ENCODE measurements at regions not wholly inside any gene's neighbourhood (a gene's known extent, or its start where the extent isn't known, plus 50 kb on each side); places are given as distances from the start of the nearest gene placed in this dataset.

DNA sequence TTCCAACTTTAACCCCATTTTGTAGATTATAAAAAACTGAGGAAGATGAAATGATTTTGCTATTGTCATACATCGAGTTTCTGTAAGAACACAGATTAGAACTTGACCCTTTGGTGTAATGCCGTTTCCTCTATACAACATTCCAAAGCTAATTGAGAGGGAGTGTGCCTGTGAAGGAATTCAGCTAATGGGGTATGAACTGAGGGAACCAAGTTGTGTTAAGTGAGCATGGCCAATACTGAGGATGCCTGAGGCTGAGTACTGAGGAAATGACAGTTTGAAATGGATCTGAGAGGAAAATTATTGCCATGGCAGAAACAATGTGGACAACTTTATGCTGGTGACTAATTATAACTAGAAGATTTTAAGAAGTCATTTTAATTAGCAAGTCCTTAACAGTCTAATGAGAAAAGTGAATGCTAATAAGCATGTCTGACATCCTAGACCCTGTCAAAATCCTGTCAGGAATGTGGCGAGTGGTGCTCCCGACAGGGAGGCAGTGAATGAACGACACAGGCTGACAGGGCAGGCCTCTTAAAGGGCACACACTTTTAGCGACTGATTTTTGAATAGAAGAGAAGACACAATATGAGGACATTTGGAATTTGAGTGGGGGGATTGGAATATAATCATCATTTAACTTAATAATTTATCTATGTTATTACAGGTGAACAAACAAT lies 262.5 kb downstream of the HLX start:
- H3K9me3 ChIP-seq, result no peaks in the 10 kb centered on the region
- H3K4me3 ChIP-seq, result no peak overlapping the region
- no peak overlapping the region for H3K27ac ChIP-seq
- 21 to 35% (median 24%) methylated on average over 6 of the region's 6 CpGs for WGBS, 3 donors
- no peaks in the 10 kb centered on the region for H3K27me3 ChIP-seq
- TF ChIP-seq EP300 (IDR thresholded peaks at IDR 0.05) (no peak), POLR2A (IDR thresholded peaks at IDR 0.05) (no peak)
- TF ChIP-seq, protein P1, sequence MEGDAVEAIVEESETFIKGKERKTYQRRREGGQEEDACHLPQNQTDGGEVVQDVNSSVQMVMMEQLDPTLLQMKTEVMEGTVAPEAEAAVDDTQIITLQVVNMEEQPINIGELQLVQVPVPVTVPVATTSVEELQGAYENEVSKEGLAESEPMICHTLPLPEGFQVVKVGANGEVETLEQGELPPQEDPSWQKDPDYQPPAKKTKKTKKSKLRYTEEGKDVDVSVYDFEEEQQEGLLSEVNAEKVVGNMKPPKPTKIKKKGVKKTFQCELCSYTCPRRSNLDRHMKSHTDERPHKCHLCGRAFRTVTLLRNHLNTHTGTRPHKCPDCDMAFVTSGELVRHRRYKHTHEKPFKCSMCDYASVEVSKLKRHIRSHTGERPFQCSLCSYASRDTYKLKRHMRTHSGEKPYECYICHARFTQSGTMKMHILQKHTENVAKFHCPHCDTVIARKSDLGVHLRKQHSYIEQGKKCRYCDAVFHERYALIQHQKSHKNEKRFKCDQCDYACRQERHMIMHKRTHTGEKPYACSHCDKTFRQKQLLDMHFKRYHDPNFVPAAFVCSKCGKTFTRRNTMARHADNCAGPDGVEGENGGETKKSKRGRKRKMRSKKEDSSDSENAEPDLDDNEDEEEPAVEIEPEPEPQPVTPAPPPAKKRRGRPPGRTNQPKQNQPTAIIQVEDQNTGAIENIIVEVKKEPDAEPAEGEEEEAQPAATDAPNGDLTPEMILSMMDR (IDR thresholded peaks at IDR 0.05), result no peak
- no peaks in the 10 kb centered on the region for H3K36me3 ChIP-seq
- intact Hi-C loops (cut with DNase I), result no loop called here
- H3K4me1 ChIP-seq (ENCODE audit: insufficient read depth), result no peaks in the 10 kb centered on the region
- DNase-seq, result no peak

DNA sequence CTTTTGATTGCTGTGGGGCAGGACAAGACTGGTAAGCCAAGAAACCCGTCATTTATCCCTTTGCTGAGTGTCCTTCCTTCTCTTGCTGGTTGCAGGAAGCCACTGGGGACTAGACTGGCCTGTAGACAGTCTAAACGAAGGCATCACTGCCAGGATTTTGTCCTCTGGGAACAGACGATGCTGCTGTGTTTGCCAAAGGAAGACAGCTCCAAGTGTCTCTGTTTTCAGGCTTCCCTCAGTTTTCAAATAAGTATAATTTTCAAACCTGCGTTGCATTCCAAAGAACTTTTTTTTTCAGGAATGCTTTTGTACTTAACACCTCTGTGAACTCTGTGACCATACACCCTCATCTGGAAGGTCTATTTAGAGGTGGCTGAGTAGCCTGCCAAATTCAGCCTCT lies 269.4 kb downstream of the HLX start:
- Histone ChIP-seq H3K9me3 (no peaks in the 10 kb centered on the region), H3K27ac (no peak overlapping the region), H3K27me3 (no peaks in the 10 kb centered on the region), H3K4me1 (ENCODE audit: insufficient read depth) (no peaks in the 10 kb centered on the region), H3K36me3 (no peaks in the 10 kb centered on the region), H3K4me3 (no peak overlapping the region)
- no peak for TF ChIP-seq EP300 (IDR thresholded peaks at IDR 0.05)
- TF ChIP-seq, protein P1 (IDR thresholded peaks at IDR 0.05), result no peak
- no peak for TF ChIP-seq POLR2A (IDR thresholded peaks at IDR 0.05)
- intact Hi-C loops (cut with DNase I), result no loop called here
- WGBS, 3 donors, result 60 to 68% (median 68%) methylated on average over 4 of the region's 4 CpGs
- DNase-seq, result no peak

DNA sequence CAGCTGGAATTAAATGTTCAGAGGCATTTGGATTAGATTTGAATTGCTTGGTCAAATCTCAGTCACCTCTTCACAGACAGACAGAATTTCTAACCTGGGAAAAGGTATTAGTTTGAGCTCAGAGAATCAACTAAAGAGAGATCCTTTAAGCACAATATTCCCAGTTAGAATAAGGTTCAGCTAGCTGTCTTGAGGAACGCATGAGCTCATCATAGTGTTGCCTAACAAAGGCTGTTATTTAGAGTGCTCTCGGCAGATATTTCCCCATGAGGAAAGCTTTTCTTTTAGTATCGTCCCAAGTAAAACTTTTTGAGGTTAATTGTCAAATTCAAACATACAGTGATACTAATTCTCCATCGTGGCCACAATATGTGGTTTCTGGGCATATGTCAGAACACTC lies 269.9 kb downstream of the HLX start:
- Histone ChIP-seq H3K27ac (no peak overlapping the region), H3K9me3 (no peaks in the 10 kb centered on the region), H3K36me3 (no peaks in the 10 kb centered on the region), H3K4me3 (no peak overlapping the region), H3K27me3 (no peaks in the 10 kb centered on the region), H3K4me1 (ENCODE audit: insufficient read depth) (no peaks in the 10 kb centered on the region)
- WGBS, 3 donors, result 68 to 78% (median 75%) methylated on average over 4 of the region's 4 CpGs
- TF ChIP-seq EP300 (IDR thresholded peaks at IDR 0.05), result no peak
- no peak for TF ChIP-seq POLR2A (IDR thresholded peaks at IDR 0.05)
- TF ChIP-seq, protein P1 (IDR thresholded peaks at IDR 0.05), result no peak
- no peak for DNase-seq
- intact Hi-C loops (cut with DNase I), result no loop called here

DNA sequence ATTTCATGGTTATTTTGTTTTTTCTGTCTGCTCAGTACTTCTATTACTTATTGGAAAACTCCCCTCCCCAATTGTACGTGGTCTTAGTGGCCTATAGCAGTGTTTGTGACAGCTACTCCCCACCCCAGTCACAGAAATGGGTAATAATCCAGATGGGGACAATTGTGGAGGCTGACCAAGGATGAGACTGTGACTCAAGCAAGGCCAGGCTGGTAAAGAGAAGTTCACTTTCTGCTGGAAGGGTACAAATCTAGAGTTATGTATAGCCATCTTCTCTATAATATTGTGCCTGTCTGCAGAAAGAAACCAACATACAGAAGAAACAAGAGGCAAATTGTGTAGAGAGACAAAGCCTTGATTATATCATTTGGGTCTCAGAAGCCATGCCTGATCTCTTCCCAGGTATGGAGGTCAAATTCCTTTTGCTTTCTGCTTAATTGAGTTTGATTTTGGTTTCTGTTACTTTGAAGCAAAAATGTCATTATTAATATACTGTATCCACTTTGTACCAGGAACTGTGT lies 270.4 kb downstream of the HLX start:
- no peaks in the 10 kb centered on the region for H3K36me3 ChIP-seq
- H3K4me1 ChIP-seq (ENCODE audit: insufficient read depth), result no peaks in the 10 kb centered on the region
- no peak overlapping the region for H3K27ac ChIP-seq
- intact Hi-C loops (cut with DNase I), result no loop called here
- no peaks in the 10 kb centered on the region for H3K27me3 ChIP-seq
- no peak for DNase-seq
- no peak for TF ChIP-seq EP300 (IDR thresholded peaks at IDR 0.05)
- no peak for TF ChIP-seq POLR2A (IDR thresholded peaks at IDR 0.05)
- TF ChIP-seq, protein P1 (IDR thresholded peaks at IDR 0.05), result no peak
- no peak overlapping the region for H3K4me3 ChIP-seq
- 46 to 62% (median 57%) methylated on average over 1 of the region's 1 CpG for WGBS, 3 donors
- no peaks in the 10 kb centered on the region for H3K9me3 ChIP-seq
